Subcutaneous abdominal adipose tissue (tissue), 5 donors: ENCODE measurements at regions not wholly inside any gene's neighbourhood (a gene's known extent, or its start where the extent isn't known, plus 50 kb on each side); places are given as distances from the start of the nearest gene placed in this dataset.
"Not testable (repeated sequence)": the region's sequence is repeated elsewhere in the genome, so short reads cannot be mapped to it uniquely, and the experiment has no call there.

ENCODE experiments used
- H3K27ac ChIP-seq: one replicate; pipeline ENCODE4 v1.7.0; 2013; ENCODE audit warnings: low read depth, mild to moderate bottlenecking, inconsistent platforms, low read length, moderate library complexity
- H3K27me3 ChIP-seq, 5 donors: one replicate each; pipeline ENCODE4 v1.7.0; 2013; ENCODE audit warnings: low read length in 5 of 5, inconsistent platforms in 1 of 5; ENCODE audit not compliant: control insufficient read depth in 5 of 5, insufficient read depth in 4 of 5
- H3K36me3 ChIP-seq, 5 donors: one replicate each; pipeline ENCODE4 v1.7.0; 2013; ENCODE audit warnings: low read length in 5 of 5; ENCODE audit not compliant: control insufficient read depth in 5 of 5, insufficient read depth in 5 of 5
- H3K4me1 ChIP-seq, 5 donors: one replicate each; pipeline ENCODE4 v1.7.0; 2013; ENCODE audit warnings: low read length in 5 of 5, mild to moderate bottlenecking in 3 of 5, moderate library complexity in 1 of 5; ENCODE audit not compliant: control insufficient read depth in 5 of 5, insufficient read depth in 5 of 5
- H3K4me3 ChIP-seq, 5 donors: one replicate each; pipeline ENCODE4 v1.7.0; 2013; ENCODE audit warnings: low read length in 5 of 5, low read depth in 1 of 5
- H3K9ac ChIP-seq, 5 donors: one replicate each; pipeline ENCODE4 v1.7.0; 2013; ENCODE audit warnings: low read length in 5 of 5, mild to moderate bottlenecking in 4 of 5, moderate library complexity in 3 of 5
- H3K9me3 ChIP-seq, 5 donors: one replicate each; pipeline ENCODE4 v1.7.0; 2013; ENCODE audit warnings: low read length in 5 of 5; ENCODE audit not compliant: control insufficient read depth in 5 of 5
- donor health status: healthy.
- donor health status: healthy.
- donor health status: healthy.
- donor health status: healthy.
- donor health status: healthy.

DNA sequence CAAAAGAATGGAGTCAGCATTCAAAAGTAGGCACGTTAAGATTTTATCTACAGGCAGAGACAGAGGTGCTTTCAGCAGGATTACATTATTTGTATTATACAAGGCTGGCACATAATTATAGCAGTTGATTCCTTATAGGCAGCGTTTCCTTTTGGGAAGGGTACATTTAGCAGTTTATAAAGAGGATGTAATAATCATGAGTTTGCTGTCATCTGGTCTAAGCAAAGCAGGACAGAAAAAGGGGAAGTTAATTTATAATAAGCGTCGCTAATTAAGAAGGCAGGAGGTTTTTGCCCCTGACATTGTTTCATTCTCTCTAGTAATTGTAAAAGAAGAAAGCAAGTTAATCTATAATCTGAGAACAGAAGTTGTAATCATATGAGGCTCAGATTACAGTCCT lies 259.9 kb upstream of the MDGA2 start:
- no peak overlapping the region for H3K9ac ChIP-seq
- H3K36me3 ChIP-seq = no peaks in the 10 kb centered on the region
- no peaks in the 10 kb centered on the region for H3K27me3 ChIP-seq
- H3K27ac ChIP-seq = no peak overlapping the region
- H3K9me3 ChIP-seq = no peaks in the 10 kb centered on the region
- no peak overlapping the region for H3K4me3 ChIP-seq
- no peaks in the 10 kb centered on the region for H3K4me1 ChIP-seq

DNA sequence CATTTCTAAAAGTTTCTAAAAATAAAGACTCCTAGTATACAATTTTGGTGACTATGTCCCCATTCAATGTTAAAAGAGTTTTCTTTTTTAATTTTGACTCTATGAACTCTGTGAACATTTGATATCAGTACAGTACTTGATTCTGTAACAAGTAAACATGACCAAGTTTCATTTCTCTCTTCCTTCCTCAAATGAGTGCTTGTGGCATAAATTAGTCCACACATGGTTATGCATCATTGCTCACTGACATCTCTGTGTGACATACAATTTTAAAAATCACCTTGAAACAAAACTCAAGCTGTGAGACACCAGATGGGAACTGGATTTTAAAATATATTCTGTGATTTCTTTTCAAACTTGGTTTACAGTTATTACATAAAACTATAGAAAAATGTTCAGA lies 253.9 kb upstream of the MDGA2 start:
- Histone ChIP-seq H3K27me3 (no peaks in the 10 kb centered on the region), H3K4me1 (no peaks in the 10 kb centered on the region), H3K9ac (no peak overlapping the region), H3K36me3 (no peaks in the 10 kb centered on the region), H3K4me3 (no peak overlapping the region), H3K9me3 (peaks cover 0 to 3% (median 0%) of the 10 kb centered on the region in 5 donors), H3K27ac (no peak overlapping the region)

DNA sequence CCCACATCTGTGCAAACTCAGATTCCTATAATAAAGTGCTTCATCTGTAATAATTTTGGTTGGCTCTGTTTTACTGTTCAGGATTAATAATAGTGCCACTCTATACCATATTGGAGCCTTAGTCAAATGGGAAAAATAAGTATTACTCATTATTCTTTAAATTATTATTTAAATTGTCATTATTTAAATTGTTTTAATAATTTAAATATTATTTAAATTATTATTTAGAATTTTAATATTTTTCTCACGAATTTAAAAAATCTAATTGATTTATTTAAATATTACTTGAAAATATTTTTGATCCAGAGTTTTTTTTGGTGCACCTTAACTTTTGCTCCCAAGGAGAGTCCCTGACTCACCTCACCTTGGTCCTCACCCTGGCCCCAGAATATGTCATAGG lies 245.7 kb upstream of the MDGA2 start:
- Histone ChIP-seq H3K27ac (no peak overlapping the region), H3K36me3 (no peaks in the 10 kb centered on the region), H3K9me3 (peaks cover 0 to 2% (median 0%) of the 10 kb centered on the region in 5 donors), H3K9ac (no peak overlapping the region), H3K4me3 (no peak overlapping the region), H3K27me3 (no peaks in the 10 kb centered on the region), H3K4me1 (no peaks in the 10 kb centered on the region)

DNA sequence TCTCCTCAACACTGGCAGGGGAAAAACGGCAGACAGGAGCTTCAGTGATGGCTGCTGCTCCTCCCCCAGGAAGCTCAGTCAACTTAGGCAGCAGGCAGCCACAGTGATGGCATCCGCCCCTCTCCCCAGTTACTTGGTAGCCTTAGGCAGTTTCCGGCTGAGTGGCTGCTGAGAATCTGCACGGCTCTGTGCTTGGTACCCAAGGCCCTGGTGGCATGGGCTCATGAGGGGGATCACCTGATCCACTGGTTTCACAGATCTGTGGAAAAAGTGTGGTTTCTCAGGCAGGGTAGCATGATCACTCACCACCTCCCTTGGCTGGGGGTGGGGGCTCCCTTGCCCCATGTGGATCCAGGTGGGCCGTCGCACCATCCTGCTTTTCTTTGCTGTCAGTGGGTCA lies 244.6 kb upstream of the MDGA2 start:
- H3K9me3 ChIP-seq = peaks cover 0 to 2% (median 0%) of the 10 kb centered on the region in 5 donors
- H3K4me1 ChIP-seq = no peaks in the 10 kb centered on the region
- H3K9ac ChIP-seq = no peak overlapping the region
- H3K27me3 ChIP-seq = no peaks in the 10 kb centered on the region
- no peak overlapping the region for H3K4me3 ChIP-seq
- no peaks in the 10 kb centered on the region for H3K36me3 ChIP-seq
- no peak overlapping the region for H3K27ac ChIP-seq

DNA sequence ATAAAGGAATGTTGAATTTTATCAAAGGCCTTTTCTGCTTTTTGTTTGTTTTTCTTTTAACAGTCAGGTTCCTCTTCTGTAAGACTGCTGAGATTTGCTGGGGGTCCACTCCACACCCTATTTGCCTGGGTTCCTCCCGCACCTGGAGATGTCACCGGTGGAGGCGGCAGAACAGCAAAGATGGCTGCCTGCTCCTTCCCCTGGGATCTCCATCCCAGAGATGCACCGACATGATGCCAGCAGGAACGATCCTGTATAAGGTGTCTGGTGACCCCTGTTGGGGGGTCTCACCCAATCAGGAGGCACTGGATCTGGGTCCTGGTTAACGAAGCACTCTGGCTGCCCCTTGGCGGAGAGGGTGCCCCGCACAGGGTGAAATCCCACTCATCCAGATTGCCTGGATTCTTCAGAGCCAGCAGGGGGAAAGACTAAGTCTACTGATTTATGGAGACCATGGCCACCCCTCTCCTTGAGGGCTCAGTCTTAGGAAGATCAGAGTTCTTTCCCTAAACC lies 244.0 kb upstream of the MDGA2 start:
- H3K36me3 ChIP-seq = no peaks in the 10 kb centered on the region
- H3K27me3 ChIP-seq = no peaks in the 10 kb centered on the region
- H3K9ac ChIP-seq = no peak overlapping the region
- no peak overlapping the region for H3K4me3 ChIP-seq
- peaks cover 0 to 2% (median 0%) of the 10 kb centered on the region in 5 donors for H3K9me3 ChIP-seq
- no peak overlapping the region for H3K27ac ChIP-seq
- H3K4me1 ChIP-seq = no peaks in the 10 kb centered on the region

DNA sequence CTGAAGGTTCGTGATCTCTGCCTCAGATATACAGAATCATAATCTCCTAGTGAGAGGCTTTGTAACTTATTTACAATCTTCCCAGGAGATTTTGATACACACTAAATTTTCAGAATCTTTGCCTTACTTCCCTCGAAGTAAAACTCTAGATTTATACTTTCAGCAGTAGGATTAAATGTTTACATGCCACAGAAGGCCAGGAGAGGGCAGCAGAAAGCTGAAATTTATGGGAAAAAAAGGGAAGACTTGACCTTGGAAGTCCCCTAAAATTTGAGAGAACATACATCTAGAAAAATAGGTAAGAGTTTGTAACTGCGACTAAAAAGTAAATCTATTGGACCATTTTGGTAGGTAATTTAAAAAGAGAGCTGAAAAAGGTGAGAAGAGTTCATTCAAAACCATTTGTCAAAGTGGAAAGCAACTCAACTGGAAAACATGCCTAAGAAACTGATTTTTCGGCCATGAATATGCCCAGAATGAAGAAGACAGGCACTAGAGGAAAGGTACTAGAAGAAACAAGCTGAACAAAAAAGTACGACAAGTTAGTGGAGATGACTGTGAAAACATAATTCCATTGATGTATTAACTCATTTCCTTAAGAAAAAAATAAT lies 242.0 kb upstream of the MDGA2 start:
- no peaks in the 10 kb centered on the region for H3K27me3 ChIP-seq
- no peaks in the 10 kb centered on the region for H3K9me3 ChIP-seq
- H3K36me3 ChIP-seq = no peaks in the 10 kb centered on the region
- H3K9ac ChIP-seq = no peak overlapping the region
- no peak overlapping the region for H3K4me3 ChIP-seq
- no peak overlapping the region for H3K27ac ChIP-seq
- H3K4me1 ChIP-seq = no peaks in the 10 kb centered on the region

DNA sequence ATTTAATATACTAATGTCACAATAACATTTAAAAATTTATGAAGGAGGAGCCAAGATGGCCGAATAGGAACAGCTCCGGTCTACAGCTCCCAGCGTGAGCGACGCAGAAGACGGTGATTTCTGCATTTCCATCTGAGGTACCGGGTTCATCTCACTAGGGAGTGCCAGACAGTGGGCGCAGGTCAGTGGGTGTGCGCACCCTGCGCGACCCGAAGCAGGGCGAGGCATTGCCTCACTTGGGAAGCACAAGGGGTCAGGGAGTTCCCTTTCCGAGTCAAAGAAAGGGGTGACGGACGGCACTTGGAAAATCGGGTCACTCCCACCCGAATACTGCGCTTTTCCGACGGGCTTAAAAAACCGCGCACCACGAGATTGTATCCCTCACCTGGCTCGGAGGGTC lies 225.7 kb upstream of the MDGA2 start:
- H3K36me3 ChIP-seq, H3K9me3 ChIP-seq, H3K4me3 ChIP-seq, H3K4me1 ChIP-seq, H3K27ac ChIP-seq, H3K27me3 ChIP-seq, H3K9ac ChIP-seq: not testable (repeated sequence)

DNA sequence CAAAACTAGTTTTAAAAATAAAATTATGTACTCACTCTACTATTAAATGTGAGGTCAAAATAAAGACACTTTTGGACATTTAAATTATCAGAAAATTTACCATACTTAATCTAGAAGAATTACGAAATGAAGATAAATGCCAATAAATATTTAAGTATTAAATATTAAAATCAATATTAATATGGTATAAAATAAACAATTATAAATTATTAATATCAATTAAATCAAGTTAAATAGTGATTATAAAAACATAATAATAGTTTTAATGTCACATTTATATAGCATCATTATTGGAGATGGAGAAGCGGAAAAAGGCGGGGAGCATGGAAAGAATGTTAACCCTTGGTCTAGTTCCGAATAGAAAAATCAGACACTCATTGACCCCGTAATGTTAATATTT lies 224.3 kb upstream of the MDGA2 start:
- H3K9me3 ChIP-seq = peaks cover 0 to 4% (median 0%) of the 10 kb centered on the region in 5 donors
- H3K4me1 ChIP-seq = no peaks in the 10 kb centered on the region
- H3K4me3 ChIP-seq = no peak overlapping the region
- no peak overlapping the region for H3K9ac ChIP-seq
- no peak overlapping the region for H3K27ac ChIP-seq
- H3K27me3 ChIP-seq = no peaks in the 10 kb centered on the region
- H3K36me3 ChIP-seq = no peaks in the 10 kb centered on the region

DNA sequence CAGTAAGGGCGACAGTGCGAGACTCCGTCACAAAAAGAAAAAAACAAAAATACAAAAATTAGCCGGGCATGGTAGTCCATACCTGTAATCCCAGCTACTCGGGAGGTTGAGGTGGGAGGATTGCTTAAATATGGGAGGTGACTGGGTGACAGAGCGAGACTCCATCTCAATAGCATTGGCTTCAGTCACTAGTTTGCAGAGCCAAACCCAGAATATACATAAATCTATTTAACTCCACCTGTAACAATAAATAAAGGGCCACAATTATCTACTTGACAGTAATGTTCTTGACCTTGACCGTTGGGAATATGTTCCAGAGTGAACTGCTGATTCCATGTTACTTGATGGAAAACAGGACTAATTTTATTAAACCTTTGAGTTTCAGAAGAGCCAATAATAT lies 198.9 kb upstream of the MDGA2 start:
- H3K4me3 ChIP-seq = no peak overlapping the region
- no peak overlapping the region for H3K9ac ChIP-seq
- no peaks in the 10 kb centered on the region for H3K9me3 ChIP-seq
- H3K4me1 ChIP-seq = no peaks in the 10 kb centered on the region
- no peak overlapping the region for H3K27ac ChIP-seq
- no peaks in the 10 kb centered on the region for H3K36me3 ChIP-seq
- no peaks in the 10 kb centered on the region for H3K27me3 ChIP-seq

DNA sequence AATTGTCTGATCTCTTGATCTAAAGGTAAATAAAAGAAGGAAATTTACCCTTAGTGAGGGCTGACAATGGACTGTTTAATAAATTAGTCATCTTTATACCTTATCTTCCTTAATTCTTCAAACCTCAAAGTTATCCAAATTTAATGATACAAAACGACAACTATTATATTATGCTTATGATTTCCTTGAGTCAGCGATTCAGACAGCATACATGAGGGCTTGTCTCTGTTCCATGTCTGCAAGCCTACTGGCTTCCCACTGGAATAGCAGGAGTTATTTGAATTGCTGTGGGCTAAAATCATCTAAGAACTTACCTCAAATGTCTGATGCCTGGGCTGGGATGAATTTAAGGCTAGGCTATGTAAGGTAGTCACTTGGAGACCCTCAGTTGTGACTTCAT lies 197.2 kb upstream of the MDGA2 start:
- H3K27me3 ChIP-seq = no peaks in the 10 kb centered on the region
- no peaks in the 10 kb centered on the region for H3K36me3 ChIP-seq
- H3K9ac ChIP-seq = no peak overlapping the region
- H3K9me3 ChIP-seq = no peaks in the 10 kb centered on the region
- H3K4me3 ChIP-seq = no peak overlapping the region
- no peak overlapping the region for H3K27ac ChIP-seq
- H3K4me1 ChIP-seq = no peaks in the 10 kb centered on the region

DNA sequence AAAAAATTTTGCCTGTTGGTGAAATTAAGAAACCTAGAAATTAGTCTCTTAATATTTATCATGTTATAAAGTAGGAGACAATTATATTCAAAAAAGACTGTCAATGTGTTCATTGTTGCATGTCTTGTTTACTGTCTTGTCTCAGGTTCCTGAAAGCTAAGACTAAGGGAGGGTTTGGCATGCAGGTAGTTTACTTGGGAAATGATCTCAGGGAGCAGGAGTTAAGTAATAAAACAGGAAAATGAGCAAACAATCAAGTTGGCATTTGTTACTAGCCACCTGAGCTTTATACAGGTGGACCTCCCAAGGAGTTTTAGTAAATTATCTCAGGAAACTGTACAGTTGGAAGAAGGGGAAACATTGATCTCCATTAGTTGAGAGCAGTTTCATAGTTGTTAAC lies 188.0 kb upstream of the MDGA2 start:
- H3K36me3 ChIP-seq = no peaks in the 10 kb centered on the region
- no peaks in the 10 kb centered on the region for H3K4me1 ChIP-seq
- no peaks in the 10 kb centered on the region for H3K9me3 ChIP-seq
- no peak overlapping the region for H3K27ac ChIP-seq
- H3K4me3 ChIP-seq = no peak overlapping the region
- H3K27me3 ChIP-seq = no peaks in the 10 kb centered on the region
- no peak overlapping the region for H3K9ac ChIP-seq
